OCI-LY7 (cell line): ENCODE measurements at regions not wholly inside any gene's neighbourhood (a gene's known extent, or its start where the extent isn't known, plus 50 kb on each side); places are given as distances from the start of the nearest gene placed in this dataset.

ENCODE experiments used
- BruUV-seq: library from RNA; stranded (reverse); fragments of 400-500 nt; replicated peaks from 2 replicates; lab custom pipeline; 2021; lab: Mats Ljungman, UMichigan
- CTCF ChIA-PET: fragments of 300-600 bp; sonication (Branson Sonifier 250); formaldehyde crosslinking; loops from one replicate; lab custom pipeline; 2022; ENCODE audit warnings: antibody characterized with exemption; ENCODE audit not compliant: unreplicated experiment; lab: Charles Lee
- POLR2A ChIA-PET: fragments of 300-600 bp; sonication (Branson Sonifier 250); formaldehyde crosslinking; loops from one replicate; lab custom pipeline; 2022; ENCODE audit warnings: antibody characterized with exemption; lab: Charles Lee
- DNase-seq: peaks from one replicate; pipeline ENCODE4 v3.0.0-alpha.2; 2015; ENCODE audit warnings: low spot score
- H2AFZ ChIP-seq: fragments of 200-600 bp; sonication (generic), shearing (Covaris generic); 2 replicates; pipeline ENCODE4 v1.6.1; 2014; ENCODE audit warnings: mild to moderate bottlenecking, antibody characterized with exemption, low read length, moderate library complexity
- H3K27ac ChIP-seq: fragments of 200-600 bp; sonication (generic); 2 replicates; pipeline ENCODE4 v1.5.1; 2014; ENCODE audit warnings: mixed run types, low read depth, mild to moderate bottlenecking, moderate library complexity, low read length, inconsistent platforms; ENCODE audit not compliant: poor library complexity, severe bottlenecking
- H3K36me3 ChIP-seq: fragments of 200-600 bp; sonication (generic); 2 replicates; pipeline ENCODE4 v1.6.1; 2014; ENCODE audit warnings: mild to moderate bottlenecking, antibody characterized with exemption, low read length, moderate library complexity, mixed read lengths; ENCODE audit not compliant: insufficient read depth
- H3K4me1 ChIP-seq: fragments of 200-600 bp; sonication (generic); 2 replicates; pipeline ENCODE4 v1.5.1; 2014; ENCODE audit warnings: mild to moderate bottlenecking, low read length; ENCODE audit not compliant: insufficient read depth, poor library complexity, severe bottlenecking
- H3K4me2 ChIP-seq: fragments of 200-600 bp; sonication (generic); 2 replicates; pipeline ENCODE4 v1.6.1; 2014; ENCODE audit warnings: mild to moderate bottlenecking, low read length
- H3K4me3 ChIP-seq: fragments of 200-600 bp; sonication (generic); 2 replicates; pipeline ENCODE4 v1.5.1; 2014; ENCODE audit warnings: mild to moderate bottlenecking, low read depth, low read length; ENCODE audit not compliant: poor library complexity, severe bottlenecking
- H3K79me2 ChIP-seq: fragments of 200-600 bp; sonication (generic); 2 replicates; pipeline ENCODE4 v1.6.1; 2016; ENCODE audit warnings: low read depth, mild to moderate bottlenecking, low read length, moderate library complexity, mixed read lengths; ENCODE audit not compliant: insufficient read depth
- H3K9me2 ChIP-seq: fragments of 200-600 bp; sonication (generic); 2 replicates; pipeline ENCODE4 v1.6.1; 2016; ENCODE audit warnings: mild to moderate bottlenecking, low read length, mixed read lengths; ENCODE audit not compliant: insufficient read depth
- H3K9me3 ChIP-seq: fragments of 200-600 bp; sonication (generic); 2 replicates; pipeline ENCODE4 v1.6.1; 2014; ENCODE audit warnings: mild to moderate bottlenecking, mixed run types, low read length, mixed read lengths
- H4K20me1 ChIP-seq: fragments of 200-600 bp; sonication (generic); 2 replicates; pipeline ENCODE4 v1.6.1; 2014; ENCODE audit warnings: mild to moderate bottlenecking, antibody characterized with exemption, low read length, moderate library complexity, mixed read lengths; ENCODE audit not compliant: insufficient read depth
- EZH2phosphoT487 ChIP-seq: fragments of 200-600 bp; sonication (generic); IDR thresholded peaks from 2 replicates; pipeline ENCODE4 v1.6.1; 2018; ENCODE audit warnings: low read depth, borderline replicate concordance, mild to moderate bottlenecking, mixed run types, antibody characterized with exemption, low read length, moderate library complexity, mixed read lengths
- intact Hi-C: fragments of 100-400 bp; cut with micrococcal nuclease; formaldehyde crosslinking; loops from one replicate; pipeline ENCODE4 v1.10.0; 2022; ENCODE audit not compliant: unreplicated experiment
- TF ChIP-seq, protein P1 (sequence below): fragments of 200-600 bp; sonication (generic); conservative IDR thresholded peaks from 2 replicates; pipeline ENCODE4 v1.5.1; 2014; ENCODE audit warnings: mild to moderate bottlenecking, antibody characterized with exemption, low read length, moderate library complexity, mixed read lengths

DNA sequence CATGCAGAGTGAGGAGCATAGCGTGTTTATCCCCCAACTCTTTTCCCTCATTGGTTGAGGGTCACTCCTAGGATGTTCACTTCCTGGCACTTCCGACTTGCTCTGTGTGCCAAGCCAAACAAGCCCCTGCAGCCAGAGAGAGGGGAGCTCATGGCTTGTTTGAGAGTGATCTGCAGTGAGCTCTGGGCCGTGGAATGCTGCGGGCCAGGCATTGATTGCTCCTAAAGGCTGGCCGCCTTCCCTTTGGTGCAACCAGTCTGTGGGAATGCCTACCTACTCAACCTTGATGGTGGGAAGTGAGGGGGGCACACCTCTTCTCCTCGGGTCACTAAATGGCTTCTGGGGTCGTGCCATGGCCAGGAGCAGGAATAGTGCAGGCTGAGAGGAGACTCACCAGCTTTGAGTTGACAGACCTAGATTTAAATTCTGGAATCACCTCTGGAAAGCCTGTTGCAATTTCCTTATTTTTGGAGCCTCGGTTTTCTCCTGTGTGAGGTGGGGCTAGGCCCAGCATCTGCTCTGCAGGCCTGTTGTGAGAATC, 152.0 kb upstream of the STX18 start:
- H3K79me2 ChIP-seq: no peaks in the 10 kb centered on the region
- no peaks in the 10 kb centered on the region for H3K9me2 ChIP-seq
- H3K4me3 ChIP-seq: no peak overlapping the region
- H3K4me2 ChIP-seq: no peak overlapping the region
- H3K4me1 ChIP-seq: no peaks in the 10 kb centered on the region
- H2AFZ ChIP-seq: no peak overlapping the region
- intact Hi-C loops: no loop called here
- no peaks in the 10 kb centered on the region for H4K20me1 ChIP-seq
- POLR2A ChIA-PET: interaction anchor here (0.6 to 0.7 kb wide), 2 partner anchors 27 to 353 kb away, joined by 3 to 6 read pairs; no protein-coding TSS in a partner anchor
- no peaks in the 10 kb centered on the region for H3K9me3 ChIP-seq
- BruUV-seq: no TSS peak
- H3K36me3 ChIP-seq: peaks cover 13% of the 10 kb centered on the region
- CTCF ChIA-PET: no interaction called here
- no peak for TF ChIP-seq EZH2phosphoT487
- TF ChIP-seq, protein P1, sequence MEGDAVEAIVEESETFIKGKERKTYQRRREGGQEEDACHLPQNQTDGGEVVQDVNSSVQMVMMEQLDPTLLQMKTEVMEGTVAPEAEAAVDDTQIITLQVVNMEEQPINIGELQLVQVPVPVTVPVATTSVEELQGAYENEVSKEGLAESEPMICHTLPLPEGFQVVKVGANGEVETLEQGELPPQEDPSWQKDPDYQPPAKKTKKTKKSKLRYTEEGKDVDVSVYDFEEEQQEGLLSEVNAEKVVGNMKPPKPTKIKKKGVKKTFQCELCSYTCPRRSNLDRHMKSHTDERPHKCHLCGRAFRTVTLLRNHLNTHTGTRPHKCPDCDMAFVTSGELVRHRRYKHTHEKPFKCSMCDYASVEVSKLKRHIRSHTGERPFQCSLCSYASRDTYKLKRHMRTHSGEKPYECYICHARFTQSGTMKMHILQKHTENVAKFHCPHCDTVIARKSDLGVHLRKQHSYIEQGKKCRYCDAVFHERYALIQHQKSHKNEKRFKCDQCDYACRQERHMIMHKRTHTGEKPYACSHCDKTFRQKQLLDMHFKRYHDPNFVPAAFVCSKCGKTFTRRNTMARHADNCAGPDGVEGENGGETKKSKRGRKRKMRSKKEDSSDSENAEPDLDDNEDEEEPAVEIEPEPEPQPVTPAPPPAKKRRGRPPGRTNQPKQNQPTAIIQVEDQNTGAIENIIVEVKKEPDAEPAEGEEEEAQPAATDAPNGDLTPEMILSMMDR: no peak
- DNase-seq: no peak
- H3K27ac ChIP-seq: no peak overlapping the region

DNA sequence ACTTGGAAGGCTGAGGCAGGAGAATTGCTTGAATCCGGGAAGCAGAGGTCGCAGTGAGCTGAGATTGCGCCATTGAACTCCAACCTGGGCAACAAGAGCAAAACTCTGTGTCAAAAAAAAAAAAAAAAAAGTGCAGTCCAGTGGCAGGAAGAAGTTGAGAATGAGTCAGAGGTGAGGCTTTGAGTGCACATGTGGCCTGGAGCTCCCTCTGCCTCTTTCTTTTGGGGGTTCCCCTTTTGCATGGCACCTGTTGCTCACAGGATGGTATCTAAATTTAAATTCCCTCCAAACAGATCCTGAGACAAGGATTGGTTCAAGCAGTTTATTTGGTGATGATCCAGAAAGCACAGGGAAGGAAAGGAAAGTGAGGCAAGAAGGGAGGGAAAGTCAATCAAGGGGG, 151.4 kb upstream of the STX18 start:
- no peaks in the 10 kb centered on the region for H3K79me2 ChIP-seq
- H3K9me3 ChIP-seq: no peaks in the 10 kb centered on the region
- peaks cover 10% of the 10 kb centered on the region for H3K36me3 ChIP-seq
- no TSS peak for BruUV-seq
- no peaks in the 10 kb centered on the region for H4K20me1 ChIP-seq
- ChIA-PET POLR2A (interaction anchor here (0.7 kb wide), 1 partner anchor 353 kb away, joined by 3 read pairs; no protein-coding TSS in a partner anchor), CTCF (no interaction called here)
- H3K4me2 ChIP-seq: no peak overlapping the region
- no peak for TF ChIP-seq EZH2phosphoT487
- TF ChIP-seq, protein P1: no peak
- H3K4me1 ChIP-seq: no peaks in the 10 kb centered on the region
- no peak for DNase-seq
- H3K27ac ChIP-seq: no peak overlapping the region
- H2AFZ ChIP-seq: no peak overlapping the region
- intact Hi-C loops: no loop called here
- no peak overlapping the region for H3K4me3 ChIP-seq
- H3K9me2 ChIP-seq: no peaks in the 10 kb centered on the region

DNA sequence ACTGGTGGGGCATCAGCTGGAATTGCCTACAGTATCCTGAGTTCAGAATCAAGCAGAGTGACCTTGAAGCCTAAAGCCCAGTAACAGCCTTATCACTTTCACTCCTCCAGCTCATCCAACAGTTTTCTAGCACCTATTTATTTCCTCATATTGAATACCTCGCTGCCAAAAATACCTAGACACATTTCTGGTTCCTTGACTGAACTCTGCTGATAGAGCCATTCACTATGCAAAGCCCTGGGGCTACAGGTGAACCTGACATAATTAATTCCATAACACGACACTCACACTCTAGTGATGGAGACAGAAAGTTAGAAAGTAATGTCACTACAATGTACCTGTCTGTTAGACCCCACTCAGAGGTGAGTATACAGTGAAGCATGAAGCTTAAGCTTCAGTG, 149.0 kb upstream of the STX18 start:
- POLR2A ChIA-PET: interaction anchor here (0.6 to 0.7 kb wide), 2 partner anchors 19 to 241 kb away, joined by 3 read pairs; no protein-coding TSS in a partner anchor
- no peak overlapping the region for H3K27ac ChIP-seq

More for the DNA sequence above, 149.0 kb upstream of the STX18 start:
- Histone ChIP-seq H3K9me3 (no peaks in the 10 kb centered on the region), H3K4me3 (no peak overlapping the region), H3K4me2 (no peak overlapping the region), H3K4me1 (no peaks in the 10 kb centered on the region), H3K36me3 (peaks cover 10% of the 10 kb centered on the region), H3K79me2 (no peaks in the 10 kb centered on the region), H4K20me1 (no peaks in the 10 kb centered on the region), H3K9me2 (no peaks in the 10 kb centered on the region), H2AFZ (no peak overlapping the region)
- DNase-seq: no peak
- TF ChIP-seq, protein P1: no peak
- TF ChIP-seq EZH2phosphoT487: no peak
- CTCF ChIA-PET: no interaction called here
- intact Hi-C loops: no loop called here
- no TSS peak for BruUV-seq
